Nephron progenitor cell (in vitro differentiated cells): ENCODE measurements at regions not wholly inside any gene's neighbourhood (a gene's known extent, or its start where the extent isn't known, plus 50 kb on each side); places are given as distances from the start of the nearest gene placed in this dataset.
"Not testable (repeated sequence)": the region's sequence is repeated elsewhere in the genome, so short reads cannot be mapped to it uniquely, and the experiment has no call there.

Source experiments
- DNase-seq: peaks from one replicate; pipeline ENCODE4 v3.0.0; 2021
- H3K27ac Mint-ChIP-seq: 2 replicates; pipeline ENCODE4 v1.8.0; 2021; ENCODE audit warnings: mild to moderate bottlenecking, moderate library complexity, mixed read lengths
- H3K27me3 Mint-ChIP-seq: 2 replicates; pipeline ENCODE4 v1.8.0; 2021; ENCODE audit warnings: mild to moderate bottlenecking, low read depth, mixed read lengths; ENCODE audit not compliant: poor library complexity
- H3K36me3 Mint-ChIP-seq: 2 replicates; pipeline ENCODE4 v1.8.0; 2021; ENCODE audit warnings: low read depth, mixed read lengths
- H3K4me1 Mint-ChIP-seq: 2 replicates; pipeline ENCODE4 v1.8.0; 2021; ENCODE audit warnings: mixed read lengths
- H3K4me3 Mint-ChIP-seq: 2 replicates; pipeline ENCODE4 v1.8.0; 2021; ENCODE audit warnings: mild to moderate bottlenecking, moderate library complexity, mixed read lengths
- H3K9me3 Mint-ChIP-seq: 2 replicates; pipeline ENCODE4 v1.8.0; 2021; ENCODE audit warnings: mild to moderate bottlenecking, moderate library complexity, mixed read lengths
- CTCF ChIP-seq: fragments of 200-600 bp; sonication (generic); IDR thresholded peaks from 2 replicates; pipeline ENCODE4 v1.5.0; 2021; ENCODE audit warnings: antibody characterized with exemption

GRCh38 chr9:135281791-135282737, 194.6 kb downstream of the OLFM1 start:
- Mint-ChIP-seq H3K27ac (no peak overlapping the region), H3K4me3 (no peak overlapping the region), H3K4me1 (peaks cover 11% of the 10 kb centered on the region), H3K27me3 (peaks cover 15% of the 10 kb centered on the region), H3K36me3 (no peaks in the 10 kb centered on the region), H3K9me3 (peaks cover 3% of the 10 kb centered on the region)
- no peak for DNase-seq
- no peak for TF ChIP-seq CTCF

DNA sequence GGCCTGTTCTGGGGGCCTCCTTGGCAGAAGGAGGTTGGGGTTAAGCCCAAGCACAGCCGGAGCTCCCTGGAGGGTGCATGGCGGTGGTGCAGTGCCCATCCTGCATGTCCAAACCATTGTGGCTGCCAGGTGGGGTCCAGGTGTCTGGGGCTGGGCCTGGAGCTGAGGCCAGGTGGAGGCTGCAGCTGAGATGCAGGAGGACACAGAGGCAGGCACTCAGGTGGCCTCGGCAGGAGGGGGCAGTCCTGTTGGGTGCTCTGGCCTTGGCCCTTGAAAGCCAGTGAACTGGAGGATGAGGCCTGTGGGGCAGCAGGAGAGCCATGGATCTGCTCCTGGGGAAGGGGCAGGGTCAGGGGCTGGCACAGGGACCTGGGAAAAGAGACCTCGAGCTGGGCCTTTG, 195.3 kb downstream of the OLFM1 start:
- peaks cover 15% of the 10 kb centered on the region for H3K27me3 Mint-ChIP-seq
- no peaks in the 10 kb centered on the region for H3K36me3 Mint-ChIP-seq
- peaks cover 18% of the 10 kb centered on the region for H3K4me1 Mint-ChIP-seq
- no peak overlapping the region for H3K4me3 Mint-ChIP-seq
- H3K9me3 Mint-ChIP-seq, result peaks cover 3% of the 10 kb centered on the region
- H3K27ac Mint-ChIP-seq, result no peak overlapping the region
- no peak for TF ChIP-seq CTCF
- no peak for DNase-seq

DNA sequence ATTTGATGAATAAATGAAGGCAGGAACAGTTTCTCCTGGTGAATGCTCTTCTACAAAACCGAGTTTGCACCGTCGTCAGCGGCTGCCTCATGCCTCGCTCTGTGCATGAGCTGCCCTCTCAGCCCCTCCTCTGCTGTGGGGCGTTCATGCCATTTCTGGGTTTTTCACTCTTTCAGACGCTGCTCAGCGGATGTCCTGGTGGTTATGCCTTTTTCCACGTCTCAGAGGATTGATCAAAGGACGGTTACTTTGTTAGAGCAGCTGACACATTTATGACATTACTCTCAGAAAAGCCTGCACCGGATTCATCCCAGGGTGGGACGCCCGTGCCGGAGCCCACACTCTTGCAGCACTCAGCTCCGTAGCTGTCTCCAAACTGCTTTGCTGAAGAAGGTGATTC, 195.9 kb upstream of the PPP1R26 start:
- H3K4me3 Mint-ChIP-seq, result no peak overlapping the region
- peaks cover 21% of the 10 kb centered on the region for H3K4me1 Mint-ChIP-seq
- H3K9me3 Mint-ChIP-seq, result peaks cover 3% of the 10 kb centered on the region
- peaks cover 11% of the 10 kb centered on the region for H3K27me3 Mint-ChIP-seq
- no peak for TF ChIP-seq CTCF
- H3K36me3 Mint-ChIP-seq, result no peaks in the 10 kb centered on the region
- H3K27ac Mint-ChIP-seq, result peak overlapping the region; percentile 39
- DNase-seq, result no peak

DNA sequence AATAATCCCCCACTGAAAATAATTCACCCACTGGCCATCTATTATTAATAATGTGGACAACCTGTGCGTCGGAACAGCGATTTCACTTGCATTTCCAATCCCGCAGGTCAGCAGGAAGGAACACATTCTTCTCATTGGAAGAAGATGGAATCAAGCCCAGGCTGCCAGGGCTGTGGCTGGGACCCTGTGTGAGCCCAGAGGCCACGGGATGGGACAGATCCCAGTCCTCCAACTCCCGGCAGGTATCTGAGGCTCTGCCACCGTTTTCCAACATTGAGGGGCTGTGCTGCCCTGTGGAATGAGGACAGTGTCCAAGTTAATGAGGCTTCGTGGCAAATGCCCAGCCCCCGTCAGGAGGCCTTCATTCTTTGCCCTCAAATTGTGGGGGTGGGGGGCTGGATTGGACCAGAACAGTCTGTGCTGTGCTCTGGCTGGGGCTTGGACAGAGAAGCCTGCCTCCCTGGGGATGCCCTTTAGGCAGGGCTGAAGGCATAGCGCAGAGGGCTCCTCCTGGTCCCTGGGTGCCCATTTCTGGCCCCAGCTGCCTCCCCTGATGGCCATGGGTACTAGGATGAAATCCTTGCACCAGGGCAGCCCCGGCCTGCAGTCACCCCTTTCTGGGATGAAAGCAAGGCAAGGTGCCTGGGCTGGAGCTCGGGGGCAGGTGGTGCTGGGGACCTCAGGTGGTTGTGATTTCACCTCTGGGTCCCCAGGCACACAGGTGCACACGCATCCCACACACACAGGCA, 195.0 kb upstream of the PPP1R26 start:
- no peak for DNase-seq
- H3K4me3 Mint-ChIP-seq, result no peak overlapping the region

DNA sequence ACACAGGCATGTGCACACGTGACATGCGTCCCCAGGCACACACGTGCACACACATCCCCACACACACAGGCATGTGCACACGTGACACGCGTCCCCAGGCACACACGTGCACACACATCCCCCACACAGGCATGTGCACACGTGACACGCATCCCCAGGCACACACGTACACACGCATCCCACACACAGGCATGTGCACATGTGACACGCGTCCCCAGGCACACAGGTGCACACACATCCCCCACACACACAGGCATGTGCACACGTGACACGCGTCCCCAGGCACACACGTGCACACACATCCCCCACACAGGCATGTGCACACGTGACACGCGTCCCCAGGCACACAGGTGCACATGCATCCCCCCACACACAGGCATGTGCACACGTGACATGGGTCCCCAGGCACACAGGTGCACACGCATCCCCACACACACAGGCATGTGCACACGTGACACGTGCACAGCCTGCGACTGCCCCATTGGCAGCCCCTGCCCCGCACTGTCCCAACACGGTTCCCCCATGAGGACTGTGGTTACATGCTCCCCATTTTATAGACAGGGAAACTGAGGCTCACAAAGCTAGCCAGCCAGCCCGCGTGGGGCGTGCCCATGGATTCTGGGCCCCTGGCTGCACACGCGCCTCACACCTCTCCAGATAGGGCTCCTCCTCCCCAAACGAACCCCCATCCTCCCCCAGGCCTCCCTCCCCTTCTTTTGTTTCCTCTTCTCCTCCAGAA, 193.2 kb upstream of the PPP1R26 start:
- H3K36me3 Mint-ChIP-seq, H3K27ac Mint-ChIP-seq, DNase-seq, H3K9me3 Mint-ChIP-seq, H3K4me3 Mint-ChIP-seq: not testable (repeated sequence)
- Mint-ChIP-seq H3K27me3 (peaks cover 12% of the 10 kb centered on the region), H3K4me1 (peaks cover 47% of the 10 kb centered on the region)

More for the DNA sequence above, 195.0 kb upstream of the PPP1R26 start:
- H3K36me3 Mint-ChIP-seq, result no peaks in the 10 kb centered on the region
- H3K27me3 Mint-ChIP-seq, result peaks cover 11% of the 10 kb centered on the region
- H3K27ac Mint-ChIP-seq, result no peak overlapping the region
- no peak for TF ChIP-seq CTCF
- peaks cover 29% of the 10 kb centered on the region for H3K4me1 Mint-ChIP-seq
- peaks cover 3% of the 10 kb centered on the region for H3K9me3 Mint-ChIP-seq

- Mint-ChIP-seq H3K36me3 (no peaks in the 10 kb centered on the region), H3K4me3 (no peak overlapping the region), H3K9me3 (peaks cover 3% of the 10 kb centered on the region)
Observed at GRCh38 chr9:135286961-135287360, 192.6 kb upstream of the PPP1R26 start.

More at GRCh38 chr9:135286961-135287360, 192.6 kb upstream of the PPP1R26 start:
- peak overlapping the region; percentile 36 for H3K27ac Mint-ChIP-seq
- H3K27me3 Mint-ChIP-seq, result peaks cover 14% of the 10 kb centered on the region
- no peak for TF ChIP-seq CTCF
- DNase-seq, result no peak
- H3K4me1 Mint-ChIP-seq, result peaks cover 51% of the 10 kb centered on the region
